ENCODE measurements at regions not wholly inside any gene's neighbourhood (a gene's known extent, or its start where the extent isn't known, plus 50 kb on each side); places are given as distances from the start of the nearest gene placed in this dataset.
"Not testable (repeated sequence)": the region's sequence is repeated elsewhere in the genome, so short reads cannot be mapped to it uniquely, and the experiment has no call there.

GRCh38 chr19:29154163-29154562 lies 58.8 kb downstream of the UQCRFS1 start:
- DNase-seq: no peak

- DNase-seq: no peak
Observed at GRCh38 chr19:29145756-29146155, 67.2 kb downstream of the UQCRFS1 start.

- DNase-seq: no peak
Observed at GRCh38 chr19:29143183-29143582, 69.8 kb downstream of the UQCRFS1 start.

GRCh38 chr19:29139227-29139626 lies 73.7 kb downstream of the UQCRFS1 start:
- no peak for DNase-seq

GRCh38 chr19:29138206-29138605 lies 74.7 kb downstream of the UQCRFS1 start:
- DNase-seq: not testable (repeated sequence)

GRCh38 chr19:29131456-29131855 lies 81.5 kb downstream of the UQCRFS1 start:
- no peak for DNase-seq

GRCh38 chr19:29129148-29129547 lies 83.8 kb downstream of the UQCRFS1 start:
- no peak for DNase-seq

GRCh38 chr19:29128203-29128602 lies 84.7 kb downstream of the UQCRFS1 start:
- no peak for DNase-seq

- no peak for DNase-seq
Observed at GRCh38 chr19:29122185-29122584, 90.8 kb downstream of the UQCRFS1 start.

- no peak for DNase-seq
Observed at GRCh38 chr19:29121684-29122083, 91.3 kb downstream of the UQCRFS1 start.

- DNase-seq: no peak
Observed at GRCh38 chr19:29120466-29120865, 92.5 kb downstream of the UQCRFS1 start.

- no peak for DNase-seq
Observed at GRCh38 chr19:29119590-29119989, 93.4 kb downstream of the UQCRFS1 start.

GRCh38 chr19:29118389-29118788 lies 94.6 kb downstream of the UQCRFS1 start:
- DNase-seq: no peak

GRCh38 chr19:29117926-29118325 lies 95.0 kb downstream of the UQCRFS1 start:
- DNase-seq: no peak

GRCh38 chr19:29115181-29115580 lies 97.8 kb downstream of the UQCRFS1 start:
- DNase-seq: no peak

GRCh38 chr19:29113838-29114237 lies 99.1 kb downstream of the UQCRFS1 start:
- DNase-seq: no peak

GRCh38 chr19:29111576-29111975 lies 101.4 kb downstream of the UQCRFS1 start:
- no peak for DNase-seq

GRCh38 chr19:29107831-29108230 lies 105.1 kb downstream of the UQCRFS1 start:
- no peak for DNase-seq

GRCh38 chr19:29106346-29106885 lies 106.5 kb downstream of the UQCRFS1 start:
- DNase-seq: no peak

- DNase-seq: no peak
Observed at GRCh38 chr19:29105629-29106292, 107.2 kb downstream of the UQCRFS1 start.

GRCh38 chr19:29104605-29105241 lies 108.2 kb downstream of the UQCRFS1 start:
- no peak for DNase-seq

- peak; percentile 68 for DNase-seq
Observed at GRCh38 chr19:29098863-29099481, 114.0 kb downstream of the UQCRFS1 start.

GRCh38 chr19:29098091-29098490 lies 114.9 kb downstream of the UQCRFS1 start:
- DNase-seq: no peak

- DNase-seq: no peak
Observed at GRCh38 chr19:29096896-29097295, 116.1 kb downstream of the UQCRFS1 start.
